H1 (cell line): ENCODE measurements at regions not wholly inside any gene's neighbourhood (a gene's known extent, or its start where the extent isn't known, plus 50 kb on each side); places are given as distances from the start of the nearest gene placed in this dataset.

Source experiments
- GTF2F1 ChIP-seq: IDR thresholded peaks from 2 replicates; pipeline ENCODE4 v1.6.1; 2012; ENCODE audit warnings: low read depth, low read length, improper control_type of control experiment, borderline replicate concordance
- TF ChIP-seq, protein P1 (sequence below): fragments of 300-600 bp; sonication (generic); IDR thresholded peaks from 2 replicates; pipeline ENCODE4 v1.7.1; 2012; ENCODE audit warnings: low read length, moderate library complexity, mild to moderate bottlenecking, inconsistent platforms; ENCODE audit not compliant: insufficient replicate concordance

DNA sequence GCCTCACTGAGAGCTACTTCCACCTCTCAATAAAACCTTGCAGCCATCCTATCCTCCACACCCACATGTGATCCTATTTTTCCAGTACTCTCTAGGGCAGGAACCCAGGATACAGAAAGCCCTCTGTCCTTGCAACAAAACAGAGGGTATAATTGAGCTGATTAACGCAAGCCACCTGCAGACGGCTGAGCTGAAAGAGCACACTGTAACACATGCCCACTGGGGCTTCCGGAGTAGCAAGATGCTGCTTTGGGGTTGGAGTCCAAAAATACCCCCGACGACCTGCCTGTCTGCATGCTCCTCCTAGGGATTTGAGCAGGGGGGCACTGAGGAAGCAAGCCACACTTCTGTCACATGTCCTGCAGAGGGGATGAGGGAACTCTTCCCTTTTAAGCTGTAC is 401.1 kb upstream of the FOXG1 start (continued):
- TF ChIP-seq, protein P1, sequence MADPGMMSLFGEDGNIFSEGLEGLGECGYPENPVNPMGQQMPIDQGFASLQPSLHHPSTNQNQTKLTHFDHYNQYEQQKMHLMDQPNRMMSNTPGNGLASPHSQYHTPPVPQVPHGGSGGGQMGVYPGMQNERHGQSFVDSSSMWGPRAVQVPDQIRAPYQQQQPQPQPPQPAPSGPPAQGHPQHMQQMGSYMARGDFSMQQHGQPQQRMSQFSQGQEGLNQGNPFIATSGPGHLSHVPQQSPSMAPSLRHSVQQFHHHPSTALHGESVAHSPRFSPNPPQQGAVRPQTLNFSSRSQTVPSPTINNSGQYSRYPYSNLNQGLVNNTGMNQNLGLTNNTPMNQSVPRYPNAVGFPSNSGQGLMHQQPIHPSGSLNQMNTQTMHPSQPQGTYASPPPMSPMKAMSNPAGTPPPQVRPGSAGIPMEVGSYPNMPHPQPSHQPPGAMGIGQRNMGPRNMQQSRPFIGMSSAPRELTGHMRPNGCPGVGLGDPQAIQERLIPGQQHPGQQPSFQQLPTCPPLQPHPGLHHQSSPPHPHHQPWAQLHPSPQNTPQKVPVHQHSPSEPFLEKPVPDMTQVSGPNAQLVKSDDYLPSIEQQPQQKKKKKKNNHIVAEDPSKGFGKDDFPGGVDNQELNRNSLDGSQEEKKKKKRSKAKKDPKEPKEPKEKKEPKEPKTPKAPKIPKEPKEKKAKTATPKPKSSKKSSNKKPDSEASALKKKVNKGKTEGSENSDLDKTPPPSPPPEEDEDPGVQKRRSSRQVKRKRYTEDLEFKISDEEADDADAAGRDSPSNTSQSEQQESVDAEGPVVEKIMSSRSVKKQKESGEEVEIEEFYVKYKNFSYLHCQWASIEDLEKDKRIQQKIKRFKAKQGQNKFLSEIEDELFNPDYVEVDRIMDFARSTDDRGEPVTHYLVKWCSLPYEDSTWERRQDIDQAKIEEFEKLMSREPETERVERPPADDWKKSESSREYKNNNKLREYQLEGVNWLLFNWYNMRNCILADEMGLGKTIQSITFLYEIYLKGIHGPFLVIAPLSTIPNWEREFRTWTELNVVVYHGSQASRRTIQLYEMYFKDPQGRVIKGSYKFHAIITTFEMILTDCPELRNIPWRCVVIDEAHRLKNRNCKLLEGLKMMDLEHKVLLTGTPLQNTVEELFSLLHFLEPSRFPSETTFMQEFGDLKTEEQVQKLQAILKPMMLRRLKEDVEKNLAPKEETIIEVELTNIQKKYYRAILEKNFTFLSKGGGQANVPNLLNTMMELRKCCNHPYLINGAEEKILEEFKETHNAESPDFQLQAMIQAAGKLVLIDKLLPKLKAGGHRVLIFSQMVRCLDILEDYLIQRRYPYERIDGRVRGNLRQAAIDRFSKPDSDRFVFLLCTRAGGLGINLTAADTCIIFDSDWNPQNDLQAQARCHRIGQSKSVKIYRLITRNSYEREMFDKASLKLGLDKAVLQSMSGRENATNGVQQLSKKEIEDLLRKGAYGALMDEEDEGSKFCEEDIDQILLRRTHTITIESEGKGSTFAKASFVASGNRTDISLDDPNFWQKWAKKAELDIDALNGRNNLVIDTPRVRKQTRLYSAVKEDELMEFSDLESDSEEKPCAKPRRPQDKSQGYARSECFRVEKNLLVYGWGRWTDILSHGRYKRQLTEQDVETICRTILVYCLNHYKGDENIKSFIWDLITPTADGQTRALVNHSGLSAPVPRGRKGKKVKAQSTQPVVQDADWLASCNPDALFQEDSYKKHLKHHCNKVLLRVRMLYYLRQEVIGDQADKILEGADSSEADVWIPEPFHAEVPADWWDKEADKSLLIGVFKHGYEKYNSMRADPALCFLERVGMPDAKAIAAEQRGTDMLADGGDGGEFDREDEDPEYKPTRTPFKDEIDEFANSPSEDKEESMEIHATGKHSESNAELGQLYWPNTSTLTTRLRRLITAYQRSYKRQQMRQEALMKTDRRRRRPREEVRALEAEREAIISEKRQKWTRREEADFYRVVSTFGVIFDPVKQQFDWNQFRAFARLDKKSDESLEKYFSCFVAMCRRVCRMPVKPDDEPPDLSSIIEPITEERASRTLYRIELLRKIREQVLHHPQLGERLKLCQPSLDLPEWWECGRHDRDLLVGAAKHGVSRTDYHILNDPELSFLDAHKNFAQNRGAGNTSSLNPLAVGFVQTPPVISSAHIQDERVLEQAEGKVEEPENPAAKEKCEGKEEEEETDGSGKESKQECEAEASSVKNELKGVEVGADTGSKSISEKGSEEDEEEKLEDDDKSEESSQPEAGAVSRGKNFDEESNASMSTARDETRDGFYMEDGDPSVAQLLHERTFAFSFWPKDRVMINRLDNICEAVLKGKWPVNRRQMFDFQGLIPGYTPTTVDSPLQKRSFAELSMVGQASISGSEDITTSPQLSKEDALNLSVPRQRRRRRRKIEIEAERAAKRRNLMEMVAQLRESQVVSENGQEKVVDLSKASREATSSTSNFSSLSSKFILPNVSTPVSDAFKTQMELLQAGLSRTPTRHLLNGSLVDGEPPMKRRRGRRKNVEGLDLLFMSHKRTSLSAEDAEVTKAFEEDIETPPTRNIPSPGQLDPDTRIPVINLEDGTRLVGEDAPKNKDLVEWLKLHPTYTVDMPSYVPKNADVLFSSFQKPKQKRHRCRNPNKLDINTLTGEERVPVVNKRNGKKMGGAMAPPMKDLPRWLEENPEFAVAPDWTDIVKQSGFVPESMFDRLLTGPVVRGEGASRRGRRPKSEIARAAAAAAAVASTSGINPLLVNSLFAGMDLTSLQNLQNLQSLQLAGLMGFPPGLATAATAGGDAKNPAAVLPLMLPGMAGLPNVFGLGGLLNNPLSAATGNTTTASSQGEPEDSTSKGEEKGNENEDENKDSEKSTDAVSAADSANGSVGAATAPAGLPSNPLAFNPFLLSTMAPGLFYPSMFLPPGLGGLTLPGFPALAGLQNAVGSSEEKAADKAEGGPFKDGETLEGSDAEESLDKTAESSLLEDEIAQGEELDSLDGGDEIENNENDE: no peak
- no peak for TF ChIP-seq GTF2F1
